HG02852 (cell line): ENCODE measurements at regions not wholly inside any gene's neighbourhood (a gene's known extent, or its start where the extent isn't known, plus 50 kb on each side); places are given as distances from the start of the nearest gene placed in this dataset.

Experiments
- ATAC-seq: cut with Tn5 transposase; IDR thresholded peaks from one replicate; pipeline ENCODE4 v1.9.1; 2021; ENCODE audit warnings: mild to moderate bottlenecking, moderate library complexity; ENCODE audit not compliant: unreplicated experiment

GRCh38 chr17:79258843-79259242, 184.2 kb downstream of the ENGASE start:
- ATAC-seq, result no peak

GRCh38 chr17:79258041-79258440, 183.4 kb downstream of the ENGASE start:
- no peak for ATAC-seq

GRCh38 chr17:79255926-79256585, 181.4 kb downstream of the ENGASE start:
- ATAC-seq, result no peak

GRCh38 chr17:79255456-79255855, 180.8 kb downstream of the ENGASE start:
- no peak for ATAC-seq

GRCh38 chr17:79255046-79255445, 180.4 kb downstream of the ENGASE start:
- ATAC-seq, result no peak

GRCh38 chr17:79252886-79253285, 178.3 kb downstream of the ENGASE start:
- no peak for ATAC-seq

GRCh38 chr17:79251824-79252223, 177.2 kb downstream of the ENGASE start:
- ATAC-seq, result no peak

- ATAC-seq, result no peak
Observed at GRCh38 chr17:79249929-79250521, 175.4 kb downstream of the ENGASE start.

- ATAC-seq, result no peak
Observed at GRCh38 chr17:79248843-79249493, 174.3 kb downstream of the ENGASE start.

GRCh38 chr17:79246225-79247190, 171.9 kb downstream of the ENGASE start:
- ATAC-seq, result no peak

- no peak for ATAC-seq
Observed at GRCh38 chr17:79244665-79245064, 170.0 kb downstream of the ENGASE start.

GRCh38 chr17:79243996-79244395, 169.4 kb downstream of the ENGASE start:
- no peak for ATAC-seq

- ATAC-seq, result no peak
Observed at GRCh38 chr17:79243603-79243990, 169.0 kb downstream of the ENGASE start.

GRCh38 chr17:79242873-79243602, 168.4 kb downstream of the ENGASE start:
- ATAC-seq, result no peak

GRCh38 chr17:79242393-79242792, 167.8 kb downstream of the ENGASE start:
- ATAC-seq, result no peak

GRCh38 chr17:79241616-79242015, 167.0 kb downstream of the ENGASE start:
- ATAC-seq, result no peak

- ATAC-seq, result no peak
Observed at GRCh38 chr17:79239205-79239604, 164.6 kb downstream of the ENGASE start.

- ATAC-seq, result no peak
Observed at GRCh38 chr17:79237448-79238053, 162.9 kb downstream of the ENGASE start.

GRCh38 chr17:79235808-79236207, 161.2 kb downstream of the ENGASE start:
- no peak for ATAC-seq

GRCh38 chr17:79233916-79234551, 159.4 kb downstream of the ENGASE start:
- ATAC-seq, result no peak
